ENCODE measurements at regions not wholly inside any gene's neighbourhood (a gene's known extent, or its start where the extent isn't known, plus 50 kb on each side); places are given as distances from the start of the nearest gene placed in this dataset.

DNA sequence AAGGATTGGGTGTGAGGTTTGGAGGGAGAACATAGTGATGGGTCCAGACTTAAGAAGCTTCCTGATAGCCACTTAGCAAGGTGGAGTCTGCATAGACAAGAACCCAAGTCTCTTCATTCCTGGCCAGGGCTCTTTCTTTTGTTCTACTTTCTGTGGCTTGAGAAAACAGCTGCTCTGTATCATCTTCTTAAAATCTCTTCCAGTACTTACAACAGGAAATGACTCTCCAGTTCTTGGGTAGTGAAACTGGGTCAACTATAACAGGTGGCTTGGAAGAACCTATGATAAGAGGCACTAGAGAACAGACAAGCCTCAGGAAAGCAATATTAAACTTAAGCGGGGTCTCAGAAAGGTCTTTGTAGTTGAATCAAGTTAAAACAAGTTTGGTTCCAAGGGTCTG lies 148.1 kb upstream of the USP24 start:
- TF ChIP-seq EP300 (IDR thresholded peaks at IDR 0.05) (no peak), POLR2A (IDR thresholded peaks at IDR 0.05; ENCODE audit: low read length) (no peak), CTCF (IDR thresholded peaks at IDR 0.05) (no peak), REST (IDR thresholded peaks at IDR 0.05) (no peak), ZNF302 (CRISPR knock-in tag; IDR thresholded peaks at IDR 0.05) (no peak), TP53 (CRISPR knock-in tag; IDR thresholded peaks at IDR 0.05) (no peak)
- TF ChIP-seq, protein P1, sequence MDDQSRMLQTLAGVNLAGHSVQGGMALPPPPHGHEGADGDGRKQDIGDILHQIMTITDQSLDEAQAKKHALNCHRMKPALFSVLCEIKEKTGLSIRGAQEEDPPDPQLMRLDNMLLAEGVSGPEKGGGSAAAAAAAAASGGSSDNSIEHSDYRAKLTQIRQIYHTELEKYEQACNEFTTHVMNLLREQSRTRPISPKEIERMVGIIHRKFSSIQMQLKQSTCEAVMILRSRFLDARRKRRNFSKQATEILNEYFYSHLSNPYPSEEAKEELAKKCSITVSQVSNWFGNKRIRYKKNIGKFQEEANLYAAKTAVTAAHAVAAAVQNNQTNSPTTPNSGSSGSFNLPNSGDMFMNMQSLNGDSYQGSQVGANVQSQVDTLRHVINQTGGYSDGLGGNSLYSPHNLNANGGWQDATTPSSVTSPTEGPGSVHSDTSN (IDR thresholded peaks at IDR 0.05): no peak
- TF ChIP-seq, protein P2, sequence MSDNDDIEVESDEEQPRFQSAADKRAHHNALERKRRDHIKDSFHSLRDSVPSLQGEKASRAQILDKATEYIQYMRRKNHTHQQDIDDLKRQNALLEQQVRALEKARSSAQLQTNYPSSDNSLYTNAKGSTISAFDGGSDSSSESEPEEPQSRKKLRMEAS (IDR thresholded peaks at IDR 0.05): no peak
